Head of caudate nucleus (tissue), 42 donors: ENCODE measurements at regions not wholly inside any gene's neighbourhood (a gene's known extent, or its start where the extent isn't known, plus 50 kb on each side); places are given as distances from the start of the nearest gene placed in this dataset.

Source experiments
- DNase-seq, 42 donors: peaks; one replicate each; pipeline versions ENCODE4 v3.0.0 to v3.0.0-alpha.2; 2020 to 2021; ENCODE audit warnings: mixed read lengths in 7 of 42
- intact Hi-C: fragments of 100-400 bp; cut with DNase I; formaldehyde crosslinking; loops from one replicate; pipeline ENCODE4 v1.15.0; 2022

DNA sequence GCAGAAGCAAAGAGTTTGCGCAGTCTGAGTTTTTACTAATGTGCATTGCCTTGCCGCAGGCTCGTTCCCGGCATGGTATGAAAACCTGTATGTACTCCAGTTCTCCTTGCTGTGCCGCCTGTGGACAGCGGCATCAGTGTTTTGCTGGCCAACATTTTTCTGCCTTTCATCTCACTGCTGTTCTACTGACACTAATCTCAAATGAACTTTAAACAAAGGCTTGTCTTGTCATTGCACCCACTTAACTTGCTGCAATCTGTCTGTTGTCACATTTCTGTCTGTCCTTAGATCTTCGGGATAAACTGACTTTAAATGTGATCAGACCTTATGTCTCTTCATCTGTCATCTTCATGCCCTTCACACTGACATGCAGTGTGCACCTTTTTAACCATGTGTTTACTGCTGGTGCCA is 71.7 kb upstream of the ZNRF2 start:
- intact Hi-C loops = no loop called here
- DNase-seq = peak in 12 of 42 donors; percentile 12 to 61 (median 22)

DNA sequence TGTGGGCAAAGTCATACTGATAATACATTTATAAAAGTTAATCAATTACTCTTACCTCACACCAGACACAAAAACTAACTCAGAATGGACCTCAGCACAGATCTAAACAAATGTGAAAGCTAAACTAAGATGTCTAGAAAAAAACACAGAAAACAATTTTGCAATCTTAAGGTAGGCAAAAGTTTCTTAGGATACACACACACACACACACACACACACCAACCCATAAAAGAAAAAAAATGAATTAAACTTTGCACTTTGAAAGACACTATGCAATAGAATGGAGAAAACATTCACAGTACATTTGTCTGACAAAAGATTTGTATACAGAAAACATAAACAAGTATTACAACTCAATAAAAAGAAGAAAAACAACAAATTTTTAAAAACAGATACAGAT is 70.8 kb upstream of the ZNRF2 start:
- intact Hi-C loops = no loop called here
- DNase-seq = no peak

DNA sequence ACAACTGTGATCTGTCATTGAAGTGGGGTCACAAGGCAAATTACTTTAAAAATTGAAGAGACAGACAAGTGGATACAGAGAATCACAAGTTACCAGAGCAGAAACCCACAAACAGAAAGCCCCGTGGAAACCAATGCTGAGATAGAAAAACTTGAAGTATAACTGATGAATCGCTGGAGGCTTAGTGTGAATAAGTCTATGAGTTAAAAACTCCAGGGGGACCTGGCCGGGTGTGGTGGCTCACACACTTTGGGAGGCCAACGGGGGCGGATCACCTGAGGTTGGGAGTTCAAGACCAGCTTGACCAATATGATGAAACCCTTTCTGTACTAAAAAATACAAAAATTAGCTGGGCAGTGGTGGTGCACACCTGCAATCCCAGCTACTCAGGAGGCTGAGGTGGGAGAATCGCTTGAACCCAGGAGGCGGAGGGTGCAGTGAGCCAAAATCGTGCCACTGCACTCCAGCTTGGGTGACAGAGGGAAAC is 69.7 kb upstream of the ZNRF2 start:
- intact Hi-C loops = no loop called here
- no peak for DNase-seq

DNA sequence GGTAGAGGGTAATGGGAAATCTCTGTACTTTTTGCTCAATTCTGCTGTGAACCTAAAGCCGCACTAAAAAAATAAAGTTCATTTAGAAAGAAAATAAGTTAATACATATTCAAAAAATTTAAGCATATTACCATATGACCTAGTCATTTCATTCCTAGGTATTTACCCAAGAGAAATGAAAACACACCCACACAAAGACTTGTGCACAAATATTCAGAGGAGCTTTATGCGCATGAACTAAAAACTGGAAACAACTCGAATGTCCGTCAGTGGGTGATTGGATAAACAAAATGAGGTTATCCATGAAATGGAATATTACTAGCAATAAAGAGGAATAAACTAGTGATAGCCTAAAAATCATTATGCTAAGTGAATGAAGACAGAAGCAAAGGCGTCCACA is 62.6 kb upstream of the ZNRF2 start:
- intact Hi-C loops = no loop called here

DNA sequence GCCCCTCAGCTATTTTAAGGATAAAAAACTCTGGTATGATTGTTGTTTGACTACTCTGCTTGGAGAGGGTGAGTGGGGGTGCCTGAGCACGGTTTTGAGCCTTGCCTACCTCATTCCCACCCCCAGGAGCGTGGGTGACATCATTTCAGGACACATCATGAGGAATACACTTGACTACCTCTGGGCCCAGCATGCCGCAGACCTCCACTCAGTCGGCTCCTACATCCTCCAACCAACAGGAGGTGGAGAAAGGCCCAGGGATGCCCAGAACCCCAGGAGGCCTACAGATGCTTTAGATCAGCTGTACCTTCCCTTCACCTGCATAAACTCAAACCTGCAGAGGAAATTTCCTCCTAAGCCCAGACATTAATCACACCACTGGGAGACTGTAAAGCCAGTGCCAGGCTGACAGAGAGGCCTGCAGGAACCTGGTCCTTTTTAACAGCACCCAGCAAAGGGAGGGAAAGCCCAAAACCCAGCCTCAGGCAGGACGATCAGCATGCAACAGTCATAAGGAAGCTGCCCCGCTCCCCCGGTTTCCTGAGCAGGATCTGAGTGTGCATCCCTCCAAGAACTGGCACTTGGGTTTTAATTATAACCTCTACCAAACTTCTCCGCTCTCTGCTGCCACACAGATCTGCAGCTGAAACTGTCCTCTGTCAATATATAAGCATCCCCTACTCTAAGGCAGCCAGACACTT is 61.7 kb upstream of the ZNRF2 start:
- peak in 1 of 42 donors; percentile 37 for DNase-seq
- intact Hi-C loops = no loop called here

More for the DNA sequence above, 62.6 kb upstream of the ZNRF2 start:
- no peak for DNase-seq

DNA sequence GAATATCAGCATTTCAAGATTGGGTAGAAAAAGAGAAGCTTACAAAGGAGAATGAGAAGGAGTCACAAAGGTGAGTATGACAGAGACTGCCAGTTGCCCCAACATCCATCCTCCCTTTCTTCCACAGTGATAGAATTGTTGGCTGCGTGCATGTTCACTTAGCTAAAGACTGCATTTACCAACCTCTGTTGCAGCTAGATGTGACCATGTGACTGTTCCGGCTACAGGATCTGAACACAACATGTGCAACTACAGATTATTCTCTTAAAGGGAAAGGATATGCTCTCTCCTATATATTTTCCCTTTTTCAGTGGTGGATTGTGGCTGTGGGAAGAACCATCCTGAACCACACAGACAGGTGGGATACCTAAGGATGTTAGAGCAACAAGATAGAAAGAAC is 60.5 kb upstream of the ZNRF2 start:
- intact Hi-C loops = no loop called here
- no peak for DNase-seq

DNA sequence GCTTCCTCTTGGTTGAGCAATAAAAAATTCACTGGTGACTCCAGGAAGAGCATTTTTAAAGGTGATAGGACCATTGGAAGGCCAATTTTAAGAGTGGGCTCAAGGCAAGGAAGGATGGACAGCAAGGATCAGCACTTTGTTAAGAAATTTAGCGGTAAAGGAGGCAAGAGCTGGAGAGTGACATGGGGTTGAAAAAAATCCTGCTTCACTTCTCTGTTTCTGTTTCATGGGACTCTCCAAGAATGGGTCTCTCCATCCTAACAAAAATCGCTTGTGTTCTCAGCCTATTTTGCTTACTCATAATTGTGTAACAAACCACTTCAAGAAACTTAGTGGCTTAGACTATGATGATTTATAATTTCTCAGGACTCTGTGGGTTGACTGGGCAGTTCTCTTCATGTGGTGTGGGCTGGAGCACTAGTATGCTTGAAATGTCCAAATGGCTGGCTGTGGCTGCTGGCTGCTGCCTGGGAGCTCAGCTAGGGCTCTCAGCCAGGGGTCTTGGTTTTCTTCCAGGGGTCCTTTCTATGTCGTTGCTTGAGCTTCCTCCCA is 59.8 kb upstream of the ZNRF2 start:
- intact Hi-C loops = no loop called here
- no peak for DNase-seq

DNA sequence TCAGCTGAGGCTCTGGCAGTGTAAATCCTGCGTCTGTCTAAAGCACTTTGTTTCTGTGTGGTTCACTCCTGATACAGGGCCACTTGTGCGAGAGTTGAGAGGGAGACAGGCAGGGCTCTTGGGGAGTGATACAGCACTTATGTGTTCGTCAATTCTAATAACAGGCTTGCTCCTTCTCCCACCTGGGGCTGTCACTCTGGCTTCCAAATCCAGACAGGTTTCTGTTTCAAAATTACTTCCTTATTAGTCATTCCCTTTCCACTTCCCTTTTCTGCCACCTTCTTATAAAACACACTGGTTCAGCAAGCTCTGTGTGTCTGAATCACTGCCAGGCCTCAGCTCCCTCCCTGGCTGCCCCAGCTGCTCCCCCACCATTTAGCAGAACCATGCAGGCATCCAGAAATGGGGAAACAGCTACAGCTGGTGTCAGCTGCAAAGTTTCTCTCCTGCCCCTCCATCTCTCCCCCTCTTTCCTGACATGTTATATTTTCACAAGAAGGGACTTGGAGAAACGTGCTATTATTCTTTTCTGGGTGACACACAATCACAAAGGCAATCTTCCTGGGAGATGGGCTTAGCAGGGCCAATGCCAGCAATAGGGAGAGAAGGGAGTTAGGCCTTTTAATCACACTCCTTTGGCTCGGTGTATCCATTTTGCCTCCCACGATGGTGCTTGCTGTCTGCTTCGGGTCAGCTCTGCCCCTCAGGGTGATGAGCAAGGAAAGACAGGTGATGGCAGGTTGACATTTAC is 58.4 kb upstream of the ZNRF2 start:
- peak; percentile 34 to 88 (median 68) for DNase-seq
- intact Hi-C loops = no loop called here

DNA sequence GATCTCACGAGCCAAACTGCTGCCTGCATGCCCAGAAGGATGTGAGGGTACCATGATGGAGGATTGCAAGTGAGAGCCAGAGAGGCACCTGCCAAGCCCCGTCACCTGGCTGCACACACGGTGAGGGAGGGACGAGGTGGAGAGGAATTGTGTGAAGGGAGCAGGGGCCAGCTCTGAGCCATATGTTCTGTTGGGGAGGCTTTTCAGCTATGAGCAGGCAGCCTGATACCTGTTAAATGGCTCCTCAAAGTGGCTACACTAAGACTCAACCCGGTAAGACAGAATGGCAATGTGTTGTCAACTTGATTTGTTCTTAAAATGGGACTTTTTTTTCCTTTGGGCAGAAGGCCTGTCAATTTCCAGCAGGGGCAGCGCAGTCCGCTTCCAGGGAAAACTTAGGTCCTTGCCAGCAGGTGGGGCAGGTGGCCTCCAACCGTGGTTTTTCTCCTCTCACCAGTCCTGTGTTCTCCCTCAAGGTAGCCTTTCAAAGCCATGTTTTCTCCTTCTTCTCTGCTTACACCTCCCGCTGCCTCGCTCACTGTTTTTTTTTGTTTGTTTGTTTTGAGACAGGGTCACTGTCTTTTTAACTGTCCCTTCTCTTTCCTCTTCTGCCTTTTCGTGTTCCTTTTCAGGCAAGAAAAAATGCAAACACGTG is 57.7 kb upstream of the ZNRF2 start:
- peak in 1 of 42 donors; percentile 38 for DNase-seq

DNA sequence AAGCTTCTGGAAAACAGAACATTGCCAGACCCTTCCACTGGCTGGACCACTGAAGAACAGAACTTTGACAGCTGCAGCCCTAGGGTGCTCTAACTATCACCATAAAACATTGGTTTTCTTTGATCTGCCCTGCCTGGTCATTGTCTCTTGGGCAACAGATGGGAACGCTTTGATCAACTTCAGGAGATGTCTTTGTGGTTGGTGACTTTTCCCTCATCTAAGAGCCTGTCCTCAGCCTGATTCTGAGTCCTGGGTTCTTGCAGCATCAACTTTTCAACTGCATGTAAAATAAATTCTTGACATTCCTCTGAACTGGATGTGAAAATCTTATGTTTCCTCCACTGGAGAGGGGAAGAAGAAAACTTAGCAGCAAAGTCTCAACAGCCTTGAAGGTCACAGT is 53.1 kb upstream of the ZNRF2 start:
- DNase-seq = no peak
- intact Hi-C loops = no loop called here

More for the DNA sequence above, 57.7 kb upstream of the ZNRF2 start:
- intact Hi-C loops = no loop called here

DNA sequence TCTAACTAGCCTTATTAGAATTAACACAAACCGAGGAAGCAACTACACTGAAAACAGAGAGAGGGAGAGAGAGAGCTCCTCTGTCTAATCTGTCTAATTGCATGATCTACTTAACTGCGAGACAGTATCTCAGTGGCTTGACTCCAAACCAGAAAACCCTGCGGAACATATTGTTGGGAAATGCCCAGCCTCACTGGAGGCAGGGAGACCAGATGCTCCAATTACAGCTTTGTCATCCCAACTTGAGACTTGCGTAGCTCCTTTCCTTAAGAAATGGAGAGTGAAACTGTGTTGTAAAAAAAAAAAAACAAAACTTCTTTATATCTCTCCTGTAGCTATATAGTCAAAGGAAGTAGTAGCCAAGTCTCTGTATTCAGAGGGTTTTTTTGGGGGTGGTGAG is 52.0 kb upstream of the ZNRF2 start:
- DNase-seq = no peak

More for the DNA sequence above, 52.0 kb upstream of the ZNRF2 start:
- intact Hi-C loops = no loop called here
